HG02798 (cell line): ENCODE measurements at regions not wholly inside any gene's neighbourhood (a gene's known extent, or its start where the extent isn't known, plus 50 kb on each side); places are given as distances from the start of the nearest gene placed in this dataset.

Experiments
- ATAC-seq: cut with Tn5 transposase; IDR thresholded peaks from one replicate; pipeline ENCODE4 v1.9.1; 2021; ENCODE audit warnings: mild to moderate bottlenecking; ENCODE audit not compliant: unreplicated experiment, poor library complexity

- ATAC-seq, result no peak
These were observed 172.6 kb downstream of the RASSF9 start for GRCh38 chr12:85663631-85664030.

GRCh38 chr12:85664429-85664828 is 171.8 kb downstream of the RASSF9 start:
- ATAC-seq, result no peak

DNA sequence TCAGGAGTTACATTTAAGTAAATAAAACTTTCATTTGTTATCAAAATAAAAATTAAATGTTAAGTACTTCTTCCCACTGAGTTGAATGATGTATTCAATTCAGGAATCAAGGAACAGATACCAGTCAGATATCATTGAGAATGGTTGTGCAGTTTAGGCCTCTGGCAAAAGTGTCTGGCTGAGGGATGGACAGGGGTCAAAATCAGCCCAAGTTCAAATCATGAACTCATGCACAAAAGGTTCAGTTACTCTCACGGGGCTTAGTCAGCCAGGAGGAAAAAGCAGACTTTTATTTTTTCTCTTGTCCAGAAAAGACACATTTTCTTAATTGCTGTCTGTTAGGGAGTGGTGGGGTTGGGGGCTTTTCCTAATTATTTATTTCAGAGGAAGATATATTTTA is 166.3 kb downstream of the RASSF9 start:
- no peak for ATAC-seq

DNA sequence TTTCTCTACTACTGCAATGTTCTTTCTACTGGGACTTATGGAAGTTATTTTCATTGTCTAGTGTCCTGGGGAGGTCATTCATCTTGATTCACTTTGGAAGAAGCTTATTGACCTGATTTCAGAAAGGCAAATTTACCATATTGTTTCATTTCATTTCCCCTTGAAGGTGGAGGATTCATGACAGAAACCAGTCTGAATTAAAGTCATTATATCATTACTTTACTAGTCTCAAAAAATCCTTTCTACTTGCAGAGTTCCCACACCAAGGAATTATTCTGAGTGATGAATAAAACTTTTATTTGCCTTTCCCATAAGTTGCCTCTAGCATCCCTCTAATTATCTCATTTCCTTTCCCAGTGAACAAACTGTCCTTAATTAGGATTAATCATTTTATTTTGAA is 163.8 kb downstream of the RASSF9 start:
- no peak for ATAC-seq

DNA sequence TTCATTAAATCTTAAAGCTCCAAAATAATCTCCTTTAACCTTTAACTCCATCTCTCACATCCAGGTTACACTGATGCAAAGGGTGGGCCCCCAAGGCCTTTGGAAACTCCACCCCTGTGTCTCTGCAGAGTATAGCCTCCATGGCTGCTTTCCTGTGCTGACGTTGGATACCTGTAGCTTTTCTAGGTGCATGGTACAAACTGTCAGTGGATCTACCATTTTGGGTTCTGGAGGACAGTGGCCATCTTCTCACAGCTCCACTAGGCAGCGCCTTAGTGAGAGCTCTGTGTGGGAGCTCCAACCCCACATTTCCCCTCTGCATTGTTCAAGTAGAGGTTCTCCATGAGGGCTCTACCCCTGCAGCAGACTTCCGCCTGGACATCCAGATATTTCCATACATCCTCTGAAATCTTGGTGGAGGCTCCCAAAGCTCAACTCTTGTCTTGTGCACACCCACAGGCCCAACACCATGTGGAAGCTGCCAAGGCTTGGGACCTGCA is 162.2 kb downstream of the RASSF9 start:
- no peak for ATAC-seq

- no peak for ATAC-seq
These were observed 159.1 kb downstream of the RASSF9 start for GRCh38 chr12:85676816-85677749.

- no peak for ATAC-seq
These were observed 156.9 kb downstream of the RASSF9 start for GRCh38 chr12:85679296-85679695.

DNA sequence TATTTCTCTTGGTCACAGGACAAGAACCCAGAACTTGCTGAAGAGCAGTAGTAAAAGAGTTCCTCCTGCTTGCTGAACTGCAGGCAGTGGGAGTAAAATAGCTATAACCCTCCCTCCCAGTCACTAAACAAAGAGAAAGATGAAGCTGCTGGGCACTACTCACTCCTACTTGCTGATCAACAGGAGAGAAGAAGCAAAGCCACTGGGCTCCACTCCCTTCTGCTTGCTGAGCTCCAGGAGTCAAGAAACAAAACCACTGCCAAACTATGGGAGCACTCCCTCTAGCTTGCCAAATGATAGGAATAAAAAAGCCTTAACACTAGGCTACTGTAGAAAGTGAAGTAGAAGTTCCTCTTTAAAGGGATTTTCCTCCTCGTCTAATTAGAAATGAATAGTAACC is 155.3 kb downstream of the RASSF9 start:
- ATAC-seq, result no peak

DNA sequence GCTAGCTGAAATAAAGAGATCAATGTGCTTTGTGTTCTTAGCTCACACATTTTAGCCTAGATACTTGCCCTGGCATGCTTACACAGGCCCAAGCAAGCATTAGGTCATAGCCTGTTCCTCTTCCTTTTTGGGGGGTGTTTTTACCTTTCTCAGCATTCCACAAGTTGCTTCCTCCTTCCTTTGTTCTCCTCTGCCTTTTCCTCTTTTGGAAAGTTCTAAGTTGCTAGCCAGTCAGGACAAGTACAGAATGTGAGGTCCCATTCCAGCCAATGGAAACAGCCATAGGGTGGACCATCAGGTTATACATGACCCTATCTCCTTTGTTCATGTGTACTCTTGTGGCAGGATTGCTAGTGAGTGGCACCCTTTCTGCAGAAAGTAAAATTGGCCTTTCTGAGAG is 154.9 kb downstream of the RASSF9 start:
- no peak for ATAC-seq

DNA sequence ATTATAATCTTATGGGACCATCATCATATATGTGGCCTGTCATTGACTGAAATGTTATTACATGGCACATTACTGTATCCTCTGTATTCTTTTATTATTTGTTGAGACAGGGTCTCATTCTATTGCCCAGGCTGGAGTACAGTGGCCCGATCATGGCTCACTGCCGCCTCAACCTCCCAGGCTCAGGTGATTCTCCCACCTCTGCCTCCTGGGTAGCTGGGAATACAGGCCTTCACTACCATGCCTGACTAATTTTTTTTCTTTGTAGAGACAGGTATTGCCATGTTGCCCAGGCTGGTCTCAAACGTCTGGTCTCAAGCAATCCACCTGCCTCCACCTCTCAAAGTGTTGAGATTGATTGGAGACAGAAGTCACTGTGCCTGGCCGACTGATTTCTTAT is 153.2 kb downstream of the RASSF9 start:
- ATAC-seq, result no peak

- no peak for ATAC-seq
These were observed 147.4 kb downstream of the RASSF9 start for GRCh38 chr12:85688837-85689236.

DNA sequence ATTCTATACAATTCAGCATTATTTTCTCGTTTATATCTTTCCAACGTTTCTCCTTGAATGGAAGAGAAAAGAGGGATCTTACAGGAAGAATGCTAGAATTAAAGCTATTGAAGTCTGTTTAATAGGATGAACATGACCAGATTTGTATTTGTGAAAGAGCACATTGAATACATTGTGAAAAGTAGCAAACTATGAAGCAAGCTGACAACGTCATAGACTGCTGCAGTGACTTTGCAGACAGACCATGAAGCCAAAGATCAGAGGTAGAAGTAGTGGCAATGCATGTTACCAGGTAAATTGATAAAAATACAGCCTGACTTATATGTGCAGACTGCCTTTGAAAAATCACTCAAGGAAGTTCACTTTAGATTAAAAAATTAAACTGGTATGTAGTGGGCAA is 146.1 kb downstream of the RASSF9 start:
- no peak for ATAC-seq

DNA sequence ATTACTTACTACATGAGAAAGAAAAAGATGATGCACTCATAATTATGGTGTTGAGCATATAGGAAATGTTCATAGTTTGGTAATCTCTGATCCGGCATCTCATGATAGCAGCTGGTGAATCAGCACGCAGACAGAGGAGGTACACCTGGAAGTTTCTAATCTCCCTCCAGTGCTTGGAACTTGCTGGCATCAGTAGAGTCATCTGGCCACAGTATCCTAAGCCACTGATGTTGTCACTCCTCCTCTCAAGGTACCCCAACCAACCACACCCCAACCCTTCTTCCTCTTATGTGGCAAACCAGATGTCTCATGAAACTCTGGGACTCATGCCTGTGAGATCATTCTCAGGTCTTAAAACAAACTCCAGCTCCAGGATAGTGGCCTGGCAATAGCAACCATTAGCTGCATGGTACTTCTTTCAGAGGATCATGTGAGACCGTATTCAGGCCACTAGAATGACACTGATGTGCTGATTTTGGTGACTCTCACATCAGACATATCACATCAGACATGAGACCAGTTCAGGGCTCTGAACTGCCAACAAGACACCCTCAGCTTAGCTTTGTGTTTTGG is 143.0 kb downstream of the RASSF9 start:
- ATAC-seq, result no peak

GRCh38 chr12:85695097-85695715 is 141.0 kb downstream of the RASSF9 start:
- no peak for ATAC-seq

DNA sequence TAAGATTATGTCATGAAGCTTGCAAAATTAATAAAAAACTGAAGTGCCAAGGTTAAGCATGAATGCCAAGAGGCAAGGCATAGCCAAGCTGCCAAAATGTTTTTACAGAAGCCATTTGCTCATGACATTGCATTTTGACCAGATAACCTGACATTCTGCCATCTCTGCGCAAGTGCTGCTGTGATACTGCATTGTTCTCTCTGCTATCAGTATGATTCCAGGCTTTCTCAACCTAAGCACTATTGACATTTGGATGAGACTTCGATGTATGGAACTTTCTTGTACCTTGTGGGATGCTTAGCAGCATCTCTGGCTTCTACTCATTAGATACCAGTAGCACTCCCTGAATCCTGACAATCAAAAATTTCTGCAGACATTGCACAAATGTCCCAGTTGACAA is 139.2 kb downstream of the RASSF9 start:
- ATAC-seq, result no peak

- no peak for ATAC-seq
These were observed 137.3 kb downstream of the RASSF9 start for GRCh38 chr12:85698937-85699336.

GRCh38 chr12:85708775-85709174 is 127.4 kb downstream of the RASSF9 start:
- ATAC-seq, result no peak

- no peak for ATAC-seq
These were observed 124.3 kb downstream of the RASSF9 start for GRCh38 chr12:85711735-85712390.

- no peak for ATAC-seq
These were observed 122.8 kb downstream of the RASSF9 start for GRCh38 chr12:85713373-85713772.

- ATAC-seq, result no peak
These were observed 121.8 kb downstream of the RASSF9 start for GRCh38 chr12:85714425-85714824.
